EH (cell line): ENCODE measurements at regions not wholly inside any gene's neighbourhood (a gene's known extent, or its start where the extent isn't known, plus 50 kb on each side); places are given as distances from the start of the nearest gene placed in this dataset.

Experiments used
- DNase-seq: peaks from one replicate; pipeline ENCODE4 v3.0.0-alpha.2; 2015; ENCODE audit warnings: low read depth

DNA sequence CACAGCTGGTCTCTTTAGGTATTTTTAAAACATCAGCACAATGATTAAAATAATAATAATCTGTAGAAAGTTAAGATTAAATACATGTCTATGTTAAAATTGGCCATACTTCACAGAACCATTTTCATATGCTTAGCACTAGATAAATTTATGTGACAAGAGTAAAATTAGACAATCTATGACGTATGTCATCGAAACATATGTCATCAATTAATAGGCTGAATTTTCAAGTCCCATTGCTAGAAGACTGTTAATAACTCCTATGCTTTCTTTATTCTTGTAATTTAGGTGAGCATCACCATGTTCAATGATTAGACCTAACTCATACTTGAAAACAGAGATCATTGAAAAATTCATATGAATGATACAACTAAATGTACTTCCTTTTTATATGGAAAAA is 593.3 kb upstream of the KCNMB2 start:
- DNase-seq, result no peak

DNA sequence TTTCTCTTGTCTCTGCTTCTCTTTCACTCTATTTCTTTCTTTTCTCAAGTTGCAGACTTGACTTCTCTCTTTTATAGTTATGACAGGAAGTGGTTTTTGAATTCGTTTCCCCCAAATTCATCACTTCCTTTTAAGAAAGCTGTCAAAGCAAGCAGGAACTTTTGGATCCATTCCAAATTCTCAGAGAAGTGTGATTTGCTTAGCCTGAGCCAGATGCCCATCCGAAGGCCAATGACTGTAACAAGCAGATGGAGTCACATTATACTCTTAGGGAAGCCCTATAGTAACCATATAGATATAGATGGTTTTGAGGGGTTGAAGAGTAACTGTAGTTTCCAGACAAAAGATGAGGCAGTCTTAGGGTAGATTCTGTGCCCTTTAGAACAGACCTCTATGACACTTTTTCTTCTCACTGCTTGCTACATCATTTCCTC is 592.0 kb upstream of the KCNMB2 start:
- peak; percentile 23 for DNase-seq

DNA sequence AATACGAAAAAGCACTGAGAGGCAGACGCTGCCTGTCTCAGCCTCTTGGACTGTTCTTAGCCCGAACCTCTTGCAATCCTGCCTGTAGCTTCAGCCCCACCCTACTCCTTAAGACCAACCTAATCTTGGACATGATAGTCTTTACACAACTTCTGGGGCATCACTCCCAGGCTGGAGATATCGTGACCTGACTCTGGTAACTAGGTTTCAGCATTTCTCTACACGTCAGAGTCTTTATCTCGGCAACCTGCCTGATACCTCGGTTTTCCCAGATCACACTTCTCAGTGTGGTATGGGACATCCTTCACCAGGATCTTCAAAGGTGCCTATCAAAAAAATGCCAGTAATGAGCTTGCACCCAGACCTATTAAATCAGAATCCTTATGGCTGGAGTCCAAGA is 590.2 kb upstream of the KCNMB2 start:
- DNase-seq, result no peak

DNA sequence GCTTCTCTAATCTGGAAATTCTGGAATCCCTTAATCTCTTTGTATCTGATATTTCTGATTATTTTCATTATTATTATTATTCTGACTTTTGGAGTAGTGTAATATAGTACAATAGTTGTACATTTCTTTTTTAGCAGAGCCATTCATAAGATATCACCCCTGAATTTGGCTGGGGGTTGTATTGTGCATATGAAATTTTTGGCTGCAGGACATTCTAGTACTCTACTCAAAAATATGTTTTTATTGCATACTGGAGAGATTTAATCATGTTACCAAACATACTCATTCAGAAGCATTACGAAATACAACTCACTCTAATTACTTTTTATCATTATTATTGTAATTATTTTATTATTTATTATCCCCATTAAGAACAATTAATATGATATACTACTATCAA is 589.7 kb upstream of the KCNMB2 start:
- DNase-seq, result no peak

DNA sequence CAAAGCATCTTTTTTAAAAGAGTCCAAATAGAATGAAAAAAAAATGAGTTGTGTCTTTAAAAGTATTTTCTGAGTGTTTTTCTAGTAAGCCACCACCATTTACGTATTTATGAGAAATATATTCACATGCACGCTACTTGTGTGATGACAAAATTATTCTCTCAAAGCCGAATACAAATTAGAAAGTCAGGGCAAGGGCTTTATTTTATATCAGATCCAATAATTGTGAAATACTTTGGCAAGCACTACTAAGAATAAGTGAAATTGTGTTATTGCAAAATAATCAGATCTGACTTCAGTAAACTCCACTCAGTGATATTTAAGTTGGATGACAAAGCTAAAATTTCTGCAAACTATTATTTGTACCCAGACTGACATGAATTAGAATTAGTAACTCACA is 589.3 kb upstream of the KCNMB2 start:
- DNase-seq, result no peak

DNA sequence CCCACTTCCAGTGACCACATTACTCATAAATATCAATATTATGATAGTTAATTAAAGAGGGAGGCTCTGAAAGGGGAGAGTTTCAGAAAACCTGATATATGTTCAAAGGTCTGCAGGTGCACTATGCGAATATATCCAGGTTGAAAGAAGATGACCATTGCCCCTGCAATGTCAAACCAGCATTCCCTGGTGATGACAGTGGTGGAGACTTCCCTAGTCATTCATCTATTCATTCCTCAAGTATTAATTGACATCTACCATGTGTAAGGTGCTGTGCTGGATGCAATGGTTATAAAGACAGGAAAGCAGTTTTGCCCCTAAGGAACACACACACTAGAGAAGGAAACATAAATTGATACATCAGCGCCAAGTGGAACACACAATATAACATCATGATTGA is 588.3 kb upstream of the KCNMB2 start:
- no peak for DNase-seq

DNA sequence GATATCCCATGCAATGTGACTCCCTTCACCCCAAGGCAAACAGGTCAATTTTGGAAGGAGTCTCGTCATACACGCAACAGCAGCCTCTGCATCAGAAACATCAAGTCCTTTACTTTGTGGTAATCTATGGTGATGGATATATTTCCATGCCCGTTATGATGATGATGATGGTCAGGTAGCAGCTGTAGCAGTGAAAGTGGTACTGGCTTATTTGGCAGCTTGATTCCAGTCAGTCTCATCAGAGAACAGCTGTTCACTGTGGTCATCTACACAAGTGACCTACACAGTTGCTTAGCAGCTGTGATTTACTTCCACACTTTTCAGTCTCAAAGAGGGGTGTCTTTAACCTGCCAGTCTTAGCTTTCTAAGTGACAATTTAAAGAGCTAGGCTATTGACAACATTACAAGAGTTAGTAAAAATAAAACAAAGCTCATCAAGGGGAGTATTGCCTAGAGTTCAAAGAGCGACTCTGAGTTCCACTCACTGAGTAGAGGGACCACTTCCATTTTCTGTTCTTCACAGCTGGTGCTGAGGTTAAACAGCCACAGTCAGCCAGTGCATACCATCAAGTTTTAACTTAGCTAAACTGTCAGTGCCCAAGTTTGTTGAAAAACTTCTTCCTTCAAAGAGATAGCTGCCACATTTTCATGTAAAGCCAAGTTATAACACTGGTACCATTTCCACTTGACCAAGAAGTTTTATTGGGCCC is 587.4 kb upstream of the KCNMB2 start:
- DNase-seq, result no peak

DNA sequence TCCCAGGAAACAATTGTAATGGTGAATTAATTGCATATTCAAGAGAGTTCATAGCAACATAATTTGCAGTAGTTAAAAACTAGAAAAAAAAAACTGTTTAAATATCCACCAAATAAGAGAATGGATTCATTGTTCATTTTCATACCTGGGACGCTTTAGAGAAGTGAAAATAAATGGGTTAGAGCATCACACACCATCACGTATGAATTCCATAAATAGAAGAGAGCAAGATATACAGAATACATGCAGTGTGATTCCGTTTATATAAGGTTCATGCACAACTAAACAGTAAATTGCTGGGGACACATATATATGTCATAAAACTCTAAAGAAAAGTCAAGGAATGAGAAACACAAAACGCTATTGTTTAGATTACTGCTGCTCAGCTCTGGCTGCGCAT is 577.0 kb upstream of the KCNMB2 start:
- no peak for DNase-seq

DNA sequence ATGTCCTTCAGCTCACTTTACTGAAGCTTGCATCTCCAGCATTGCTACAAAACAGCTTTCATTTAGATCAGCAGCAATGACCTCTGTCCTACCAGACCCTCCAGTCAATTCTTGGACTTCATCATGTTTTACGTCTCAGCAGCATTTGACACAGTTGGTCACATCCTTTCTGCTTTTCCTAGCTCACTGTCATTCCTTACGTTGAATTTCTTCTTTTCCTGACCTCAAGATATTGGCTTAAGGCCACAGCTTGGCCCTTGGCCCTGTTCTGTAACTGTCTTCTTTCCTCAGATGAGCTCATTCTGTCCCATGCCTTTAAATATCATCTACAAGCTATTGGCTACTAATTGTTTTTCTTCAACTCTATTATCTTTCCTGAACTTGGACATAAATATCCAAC is 576.2 kb upstream of the KCNMB2 start:
- peak; percentile 50 for DNase-seq

DNA sequence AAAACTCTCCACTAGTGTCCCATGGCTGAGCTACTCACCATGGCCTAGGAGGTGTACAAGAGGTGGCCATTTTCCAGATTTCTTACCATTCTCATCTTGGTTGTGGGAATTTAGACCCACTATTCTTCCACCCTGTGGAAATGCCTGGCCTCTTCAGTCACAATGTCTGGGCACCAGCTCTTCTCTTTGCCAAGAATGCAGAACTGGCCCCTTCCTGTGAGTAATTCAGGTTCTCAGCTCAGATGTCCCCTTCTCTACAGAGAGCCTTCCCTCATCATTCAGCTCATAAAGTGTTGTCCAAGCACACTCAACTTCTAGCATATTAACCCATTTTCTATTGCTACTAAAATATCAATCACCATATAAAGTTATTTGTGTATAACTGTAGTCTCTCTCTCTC is 575.5 kb upstream of the KCNMB2 start:
- peak; percentile 25 for DNase-seq

DNA sequence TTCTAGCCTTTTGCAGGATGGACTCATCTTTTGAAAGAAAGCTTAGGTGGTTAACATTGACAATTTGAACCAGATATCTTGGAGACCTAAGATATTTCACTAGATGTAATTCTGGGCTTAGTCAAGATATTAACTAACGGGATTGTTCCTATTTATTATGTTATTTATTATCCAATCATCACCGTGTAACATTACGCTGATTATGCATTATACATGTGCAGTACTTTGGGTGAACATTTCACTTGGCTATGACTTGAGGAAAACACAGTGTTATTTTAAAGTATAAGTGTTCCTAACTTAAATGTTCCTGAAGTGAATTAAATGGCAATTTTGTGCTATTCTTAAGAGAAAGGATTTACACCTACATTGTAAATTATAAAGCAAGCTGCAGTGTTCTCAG is 574.5 kb upstream of the KCNMB2 start:
- no peak for DNase-seq

DNA sequence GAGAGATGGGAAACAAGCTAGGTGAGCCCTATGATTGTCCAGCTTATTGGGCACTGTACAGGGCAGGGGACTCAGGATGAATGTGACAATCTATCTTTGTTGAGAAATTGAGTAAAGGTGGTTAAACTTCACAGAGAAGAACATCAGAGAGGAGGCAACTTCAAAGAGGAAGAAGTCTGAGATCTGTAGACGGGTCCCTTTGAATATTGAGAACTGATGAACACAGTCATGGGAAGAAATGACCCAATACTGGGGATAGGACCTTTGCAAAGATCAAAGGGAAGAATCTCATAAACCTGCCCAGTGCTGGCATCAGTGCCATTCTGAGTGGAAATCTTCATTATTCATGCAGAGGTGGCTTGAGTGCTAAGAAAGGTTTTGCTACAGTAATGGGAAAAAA is 569.7 kb upstream of the KCNMB2 start:
- no peak for DNase-seq

DNA sequence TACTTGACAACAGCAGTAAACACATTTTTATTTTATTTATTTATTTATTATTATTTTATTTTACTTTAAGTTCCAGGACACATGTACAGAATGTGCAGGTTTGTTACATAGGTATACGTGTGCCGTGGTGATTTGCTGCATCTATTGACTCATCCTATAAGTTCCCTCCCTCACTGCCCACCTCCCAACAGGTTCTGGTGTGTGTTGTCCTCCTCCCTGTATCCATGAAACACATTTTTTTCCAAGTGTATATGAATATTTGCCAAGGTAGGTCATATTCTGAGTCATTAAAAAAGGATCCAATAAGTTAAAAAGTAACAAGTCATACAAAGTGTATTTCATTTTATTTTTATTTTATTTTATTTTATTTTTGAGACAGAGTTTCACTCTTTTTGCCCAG is 567.3 kb upstream of the KCNMB2 start:
- no peak for DNase-seq

DNA sequence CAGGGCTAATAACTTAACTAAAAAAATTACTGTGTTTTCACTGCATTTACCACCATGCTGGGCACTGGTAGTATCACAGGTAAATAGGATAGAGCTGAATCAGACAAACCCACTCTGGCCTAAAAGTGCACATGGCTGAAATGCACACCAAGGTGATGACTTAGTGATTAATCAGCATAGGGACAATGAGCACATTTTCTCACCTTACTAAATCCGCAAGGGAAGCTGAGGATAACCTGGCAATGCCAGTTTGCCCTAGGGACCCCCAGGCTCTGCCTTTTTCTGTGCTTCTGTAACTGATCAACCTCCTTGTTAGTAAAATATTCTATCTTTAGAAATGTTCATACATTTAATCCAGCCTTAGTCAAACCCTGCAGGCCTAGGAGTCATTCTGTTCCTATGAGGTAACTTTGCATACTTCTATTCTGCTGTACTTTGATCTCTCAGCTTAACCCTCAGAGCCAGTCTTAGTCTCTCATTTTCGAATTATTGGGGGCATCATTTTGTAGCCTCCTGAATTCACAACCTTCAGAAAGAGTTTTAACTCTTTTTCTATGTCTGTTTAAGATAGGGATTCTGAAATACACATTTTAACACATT is 562.9 kb upstream of the KCNMB2 start:
- DNase-seq, result peak; percentile 56

DNA sequence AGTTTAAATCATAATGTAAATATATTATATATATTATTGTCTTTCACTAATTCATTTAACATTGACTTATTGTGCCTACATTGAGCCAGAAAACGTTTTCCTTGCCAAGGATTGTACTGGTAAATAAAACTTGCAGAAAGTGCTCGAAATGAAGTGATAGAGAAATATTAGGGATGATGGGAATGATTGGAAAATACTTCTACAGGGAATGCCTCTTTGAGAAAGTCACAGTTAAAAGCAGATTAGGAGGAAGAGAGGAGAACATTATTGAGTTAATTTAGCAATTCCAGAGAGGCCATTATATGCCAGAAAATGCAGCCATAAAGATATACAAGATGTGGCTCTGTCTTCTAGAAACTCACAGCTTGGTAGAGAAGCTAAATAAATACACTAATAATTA is 560.0 kb upstream of the KCNMB2 start:
- no peak for DNase-seq

DNA sequence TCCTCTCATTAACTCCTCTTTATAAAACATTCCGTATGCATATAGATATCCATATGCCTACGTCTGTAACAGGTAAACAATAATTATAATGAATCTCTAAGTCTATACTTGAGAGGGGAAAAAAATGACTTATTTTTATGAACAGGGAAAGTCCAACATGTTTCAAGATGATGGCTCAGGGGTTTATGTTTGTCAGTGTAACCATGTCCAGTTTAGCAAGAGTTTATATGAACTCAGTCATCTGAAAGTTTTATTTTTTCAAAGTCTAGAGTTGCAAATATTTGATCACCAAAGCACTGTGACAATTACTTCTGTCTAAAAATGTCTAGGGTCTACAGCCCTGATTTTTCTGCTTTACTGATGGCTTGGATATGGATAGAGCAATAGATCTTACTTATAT is 559.4 kb upstream of the KCNMB2 start:
- no peak for DNase-seq

DNA sequence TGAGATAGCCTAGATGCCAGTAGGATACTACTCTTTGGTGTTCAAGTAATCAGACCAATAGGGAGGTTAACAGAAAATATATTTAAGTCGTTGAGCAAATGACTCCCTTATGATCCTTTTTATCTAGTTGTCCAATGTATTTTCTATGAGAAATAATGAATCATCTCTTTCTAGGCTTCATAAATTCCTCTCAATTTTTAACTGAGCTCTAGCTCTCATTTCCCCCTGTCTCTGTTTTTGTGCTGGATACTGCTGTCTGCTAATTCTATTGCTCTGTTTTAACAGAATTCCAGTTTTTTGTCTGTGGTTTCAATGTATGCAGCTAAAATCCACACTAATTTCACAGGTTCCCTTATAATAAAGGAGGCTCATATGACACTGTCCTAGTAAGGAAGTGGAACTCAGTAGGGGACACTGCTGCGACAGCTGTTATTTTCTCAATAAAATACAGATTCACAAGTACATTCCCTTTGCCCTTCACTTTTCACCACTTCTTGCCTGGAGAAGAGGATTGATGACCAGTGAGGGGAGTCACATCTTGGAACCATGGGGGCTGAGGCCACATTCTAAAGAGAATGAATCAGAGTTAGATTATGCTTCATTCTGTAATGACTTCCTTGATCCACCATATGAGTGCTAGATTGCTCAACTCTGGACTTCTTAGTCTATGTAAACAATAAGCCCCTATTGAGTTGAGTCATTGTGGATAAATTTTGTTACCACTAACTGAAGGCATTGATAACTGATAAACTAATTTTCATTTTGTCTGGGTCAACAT is 558.7 kb upstream of the KCNMB2 start:
- peak; percentile 91 for DNase-seq

DNA sequence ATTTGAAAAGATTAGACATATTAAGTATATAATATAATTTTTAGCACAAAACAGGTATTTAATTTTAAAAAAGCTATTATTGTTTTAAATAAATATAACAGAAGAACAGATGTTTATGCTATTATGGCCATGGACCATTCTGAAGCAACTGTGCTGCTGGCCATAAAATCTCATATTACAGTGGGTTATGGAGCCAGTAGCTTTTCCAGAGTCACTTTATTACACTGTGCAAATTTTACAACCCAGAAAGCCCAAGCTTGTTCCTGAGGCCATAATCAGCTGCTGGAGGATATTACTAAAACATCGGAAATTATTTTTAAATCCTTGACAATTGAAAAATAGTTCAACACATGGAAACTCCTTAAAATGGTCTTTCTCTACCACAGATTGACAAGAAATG is 557.3 kb upstream of the KCNMB2 start:
- no peak for DNase-seq

DNA sequence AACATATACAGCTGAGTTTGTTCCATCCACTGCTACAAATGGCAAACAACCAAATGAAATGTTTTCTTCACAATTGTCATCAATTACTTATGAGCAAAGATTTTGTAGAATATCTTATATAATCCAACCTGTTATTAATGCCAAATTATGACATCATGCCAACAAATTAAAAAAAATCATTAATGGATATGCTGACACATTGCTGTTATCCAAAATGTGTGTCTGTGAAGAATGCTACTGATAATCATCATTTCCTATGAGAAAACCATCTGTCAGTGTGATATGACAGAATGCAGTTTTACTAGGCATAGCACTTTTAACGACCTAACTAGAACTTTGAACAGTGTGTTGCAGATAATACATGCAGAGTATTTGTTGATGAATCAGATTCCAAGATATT is 556.5 kb upstream of the KCNMB2 start:
- DNase-seq, result peak; percentile 40

DNA sequence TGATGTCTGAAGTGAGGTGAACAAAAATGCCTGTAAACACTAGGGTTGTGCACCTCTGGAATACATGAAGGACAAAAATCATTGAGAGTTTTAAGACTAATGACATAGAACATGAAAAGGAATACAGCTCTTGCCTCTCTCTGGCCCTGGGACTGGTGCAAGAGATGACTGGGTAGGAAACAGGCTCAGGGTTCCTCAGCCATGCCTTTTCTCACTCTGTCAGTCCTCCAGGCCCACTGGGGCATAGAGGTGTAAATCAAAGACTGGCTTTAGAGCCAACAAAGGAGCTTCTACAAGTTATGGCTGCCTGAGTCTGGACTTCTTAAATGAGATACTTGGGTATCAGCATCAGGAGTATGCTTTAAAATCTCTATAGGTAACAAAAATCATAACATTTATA is 554.7 kb upstream of the KCNMB2 start:
- DNase-seq, result no peak

DNA sequence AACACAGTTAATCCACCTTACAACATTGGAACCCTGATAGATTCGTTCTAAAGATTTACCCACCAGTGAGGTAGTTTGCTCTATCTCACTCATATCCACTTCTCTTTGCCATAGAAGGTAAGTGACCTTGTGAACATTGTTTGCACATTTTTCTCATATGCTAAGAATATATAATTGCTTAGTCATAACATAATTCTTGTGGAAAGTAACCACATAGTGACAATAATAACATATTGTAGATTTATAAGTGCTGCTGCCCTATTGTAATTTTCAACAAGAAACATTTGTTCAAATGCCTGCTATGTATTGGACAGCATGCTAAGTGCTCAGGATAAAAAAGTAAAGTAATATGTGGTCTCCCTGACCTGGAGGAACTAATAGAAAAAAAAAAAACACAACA is 554.2 kb upstream of the KCNMB2 start:
- peak; percentile 52 for DNase-seq

DNA sequence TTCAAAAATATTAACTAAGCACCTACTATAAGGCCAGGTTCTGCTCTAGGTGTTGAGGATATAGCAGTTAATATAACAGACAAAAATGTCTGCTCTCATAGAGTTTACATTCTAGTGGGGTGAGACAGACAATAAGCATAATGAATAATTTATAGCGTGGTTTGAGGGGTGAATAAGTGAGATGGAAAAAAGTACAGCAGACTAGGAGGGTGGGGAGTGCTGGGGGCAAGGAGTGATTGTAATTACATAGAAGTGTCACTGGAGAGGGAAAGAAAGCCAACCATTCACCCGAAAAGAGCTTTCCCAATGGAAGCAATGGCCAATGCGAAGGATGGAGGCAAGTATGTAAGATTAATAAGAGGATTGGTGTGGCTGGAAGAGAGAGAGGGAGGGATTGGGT is 552.9 kb upstream of the KCNMB2 start:
- no peak for DNase-seq
